HEK293 (cell line): ENCODE measurements at regions not wholly inside any gene's neighbourhood (a gene's known extent, or its start where the extent isn't known, plus 50 kb on each side); places are given as distances from the start of the nearest gene placed in this dataset.

ENCODE experiments used
- CTCF ChIA-PET: fragments of 350-600 bp; formaldehyde crosslinking; extraction: SDS; loops from one replicate; lab custom pipeline; 2021; ENCODE audit warnings: antibody characterized with exemption; lab: Yijun Ruan, JAX
- POLR2A ChIA-PET: fragments of 300-600 bp; formaldehyde crosslinking; extraction: SDS; loops from one replicate; lab custom pipeline; 2020; ENCODE audit warnings: antibody characterized with exemption, inconsistent platforms; lab: Yijun Ruan, JAX
- H3K27ac ChIP-seq: fragments of 200-500 bp; sonication (Bioruptor generic); 2 replicates; pipeline ENCODE4 v1.5.1; 2014; ENCODE audit warnings: low read depth, low read length, control low read depth, inconsistent platforms; ENCODE audit errors: extremely low read depth
- H3K36me3 ChIP-seq, 2 experiments: fragments of 200-500 bp in 1 of 2; sonication (Bioruptor generic) in 1 of 2; 1 replicate in 1 of 2; 2 replicates in 1 of 2; pipeline ENCODE4 v1.5.1; 2014 to 2017; ENCODE audit warnings: inconsistent platforms in 2 of 2, low read length in 2 of 2; ENCODE audit not compliant: control insufficient read depth in 2 of 2, insufficient read depth in 1 of 2
- H3K4me1 ChIP-seq: fragments of 200-500 bp; sonication (Bioruptor generic); 2 replicates; pipeline ENCODE4 v1.5.1; 2014; ENCODE audit warnings: mild to moderate bottlenecking, low read length, inconsistent platforms; ENCODE audit not compliant: control insufficient read depth, insufficient read depth
- H3K4me3 ChIP-seq: 2 replicates; pipeline ENCODE4 v1.5.1; 2011; ENCODE audit warnings: low read depth, mild to moderate bottlenecking, control low read depth, low read length, moderate library complexity
- H3K9me3 ChIP-seq: fragments of 200-500 bp; sonication (Bioruptor generic); 2 replicates; pipeline ENCODE4 v1.5.1; 2014; ENCODE audit warnings: low read depth, low read length, inconsistent platforms; ENCODE audit not compliant: control insufficient read depth, insufficient read depth
- HOXA7 ChIP-seq: sonication (generic); formaldehyde crosslinking; IDR thresholded peaks from 2 replicates; pipeline ENCODE4 v1.8.1; 2022; ENCODE audit warnings: missing genetic modification reagents, borderline replicate concordance
- INSM2 ChIP-seq: fragments of 450-650 bp; formaldehyde crosslinking; IDR thresholded peaks from 2 replicates; pipeline ENCODE4 v1.5.1; 2016; ENCODE audit warnings: missing biosample characterization, missing genetic modification characterization
- KLF9 ChIP-seq: fragments of 450-650 bp; formaldehyde crosslinking; IDR thresholded peaks from 2 replicates; pipeline ENCODE4 v1.5.1; 2016; ENCODE audit warnings: missing biosample characterization, missing genetic modification characterization, low read depth
- YY1 ChIP-seq: fragments of 450-650 bp; formaldehyde crosslinking; IDR thresholded peaks from 2 replicates; pipeline ENCODE4 v1.5.1; 2018; ENCODE audit warnings: missing biosample characterization, missing genetic modification characterization
- ZBTB6 ChIP-seq: fragments of 450-650 bp; formaldehyde crosslinking; IDR thresholded peaks from 2 replicates; pipeline ENCODE4 v1.5.1; 2017; ENCODE audit warnings: missing biosample characterization, missing genetic modification characterization
- ZNF133 ChIP-seq: fragments of 450-650 bp; formaldehyde crosslinking; IDR thresholded peaks from 2 replicates; pipeline ENCODE4 v1.5.1; 2016; ENCODE audit warnings: missing biosample characterization, missing genetic modification characterization
- ZNF169 ChIP-seq: fragments of 450-650 bp; formaldehyde crosslinking; IDR thresholded peaks from 2 replicates; pipeline ENCODE4 v1.5.1; 2016; ENCODE audit warnings: missing biosample characterization, missing genetic modification characterization
- ZNF394 ChIP-seq: fragments of 450-650 bp; formaldehyde crosslinking; IDR thresholded peaks from 2 replicates; pipeline ENCODE4 v1.5.1; 2016; ENCODE audit warnings: missing biosample characterization, missing genetic modification characterization, mild to moderate bottlenecking, moderate library complexity, borderline replicate concordance
- ZNF548 ChIP-seq: fragments of 450-650 bp; formaldehyde crosslinking; IDR thresholded peaks from 2 replicates; pipeline ENCODE4 v1.5.1; 2016; ENCODE audit warnings: missing biosample characterization, missing genetic modification characterization
- ZNF660 ChIP-seq: fragments of 450-650 bp; IDR thresholded peaks from 2 replicates; pipeline ENCODE4 v1.5.1; 2018; ENCODE audit warnings: missing biosample characterization, mild to moderate bottlenecking, missing genetic modification characterization
- ZNF664 ChIP-seq: fragments of 450-650 bp; formaldehyde crosslinking; IDR thresholded peaks from 2 replicates; pipeline ENCODE4 v1.5.1; 2016; ENCODE audit warnings: missing biosample characterization, missing genetic modification characterization
- ZNF830 ChIP-seq: fragments of 450-650 bp; IDR thresholded peaks from 2 replicates; pipeline ENCODE4 v1.5.0; 2018; ENCODE audit warnings: missing biosample characterization, missing genetic modification characterization, low read depth, mild to moderate bottlenecking, moderate library complexity
- TF ChIP-seq, protein P1 (sequence below): fragments of 450-650 bp; formaldehyde crosslinking; optimal IDR thresholded peaks from 2 replicates; pipeline ENCODE3; 2016; ENCODE audit warnings: missing biosample characterization, mild to moderate bottlenecking, missing genetic modification characterization
- TF ChIP-seq, protein P2 (sequence below): fragments of 450-650 bp; formaldehyde crosslinking; IDR thresholded peaks from 2 replicates; pipeline ENCODE4 v1.5.1; 2017; ENCODE audit warnings: missing biosample characterization, mild to moderate bottlenecking, missing genetic modification characterization, moderate library complexity
- TF ChIP-seq, protein P3 (sequence below): fragments of 450-650 bp; formaldehyde crosslinking; IDR thresholded peaks from 2 replicates; pipeline ENCODE4 v1.5.1; 2017; ENCODE audit warnings: missing biosample characterization, missing genetic modification characterization
- TF ChIP-seq, protein P4 (sequence below): fragments of 450-650 bp; formaldehyde crosslinking; IDR thresholded peaks from 2 replicates; pipeline ENCODE4 v1.5.1; 2016; ENCODE audit warnings: missing biosample characterization, missing genetic modification characterization, low read depth

GRCh38 chr9:105971986-105972385, 277.6 kb downstream of the TMEM38B start:
- CTCF ChIA-PET = no interaction called here
- POLR2A ChIA-PET = no interaction called here
- TF ChIP-seq, protein P1, sequence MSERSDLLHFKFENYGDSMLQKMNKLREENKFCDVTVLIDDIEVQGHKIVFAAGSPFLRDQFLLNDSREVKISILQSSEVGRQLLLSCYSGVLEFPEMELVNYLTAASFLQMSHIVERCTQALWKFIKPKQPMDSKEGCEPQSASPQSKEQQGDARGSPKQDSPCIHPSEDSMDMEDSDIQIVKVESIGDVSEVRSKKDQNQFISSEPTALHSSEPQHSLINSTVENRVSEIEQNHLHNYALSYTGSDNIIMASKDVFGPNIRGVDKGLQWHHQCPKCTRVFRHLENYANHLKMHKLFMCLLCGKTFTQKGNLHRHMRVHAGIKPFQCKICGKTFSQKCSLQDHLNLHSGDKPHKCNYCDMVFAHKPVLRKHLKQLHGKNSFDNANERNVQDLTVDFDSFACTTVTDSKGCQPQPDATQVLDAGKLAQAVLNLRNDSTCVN (tag by site-specific recombination) = no peak
- TF ChIP-seq ZBTB6 (no peak), ZNF664 (no peak)
- TF ChIP-seq, protein P2, sequence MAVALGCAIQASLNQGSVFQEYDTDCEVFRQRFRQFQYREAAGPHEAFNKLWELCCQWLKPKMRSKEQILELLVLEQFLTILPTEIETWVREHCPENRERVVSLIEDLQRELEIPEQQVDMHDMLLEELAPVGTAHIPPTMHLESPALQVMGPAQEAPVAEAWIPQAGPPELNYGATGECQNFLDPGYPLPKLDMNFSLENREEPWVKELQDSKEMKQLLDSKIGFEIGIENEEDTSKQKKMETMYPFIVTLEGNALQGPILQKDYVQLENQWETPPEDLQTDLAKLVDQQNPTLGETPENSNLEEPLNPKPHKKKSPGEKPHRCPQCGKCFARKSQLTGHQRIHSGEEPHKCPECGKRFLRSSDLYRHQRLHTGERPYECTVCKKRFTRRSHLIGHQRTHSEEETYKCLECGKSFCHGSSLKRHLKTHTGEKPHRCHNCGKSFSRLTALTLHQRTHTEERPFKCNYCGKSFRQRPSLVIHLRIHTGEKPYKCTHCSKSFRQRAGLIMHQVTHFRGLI = no peak
- TF ChIP-seq, protein P3, sequence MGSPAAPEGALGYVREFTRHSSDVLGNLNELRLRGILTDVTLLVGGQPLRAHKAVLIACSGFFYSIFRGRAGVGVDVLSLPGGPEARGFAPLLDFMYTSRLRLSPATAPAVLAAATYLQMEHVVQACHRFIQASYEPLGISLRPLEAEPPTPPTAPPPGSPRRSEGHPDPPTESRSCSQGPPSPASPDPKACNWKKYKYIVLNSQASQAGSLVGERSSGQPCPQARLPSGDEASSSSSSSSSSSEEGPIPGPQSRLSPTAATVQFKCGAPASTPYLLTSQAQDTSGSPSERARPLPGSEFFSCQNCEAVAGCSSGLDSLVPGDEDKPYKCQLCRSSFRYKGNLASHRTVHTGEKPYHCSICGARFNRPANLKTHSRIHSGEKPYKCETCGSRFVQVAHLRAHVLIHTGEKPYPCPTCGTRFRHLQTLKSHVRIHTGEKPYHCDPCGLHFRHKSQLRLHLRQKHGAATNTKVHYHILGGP (tag by site-specific recombination) = no peak
- H3K27ac ChIP-seq = no peak overlapping the region
- H3K4me3 ChIP-seq = no peak overlapping the region
- no peaks in the 10 kb centered on the region for H3K4me1 ChIP-seq
- H3K36me3 ChIP-seq = no peaks in the 10 kb centered on the region
- no peaks in the 10 kb centered on the region for H3K9me3 ChIP-seq

- ChIA-PET CTCF (interaction anchor here (0.8 to 1.1 kb wide), 2 partner anchors 69 to 257 kb away, joined by 4 read pairs; no protein-coding TSS in a partner anchor), POLR2A (no interaction called here)
- H3K9me3 ChIP-seq = no peaks in the 10 kb centered on the region
- H3K36me3 ChIP-seq = no peaks in the 10 kb centered on the region
- H3K4me1 ChIP-seq = no peaks in the 10 kb centered on the region
- H3K27ac ChIP-seq = no peak overlapping the region
- TF ChIP-seq YY1 (tag by site-specific recombination) (no peak), HOXA7 (CRISPR knock-in tag) (no peak), ZNF660 (no peak), ZNF169 (tag by site-specific recombination) (no peak), ZNF548 (no peak), INSM2 (tag by site-specific recombination) (no peak), ZNF830 (tag by site-specific recombination) (no peak), KLF9 (tag by site-specific recombination) (no peak), ZNF133 (tag by site-specific recombination) (no peak), ZNF394 (tag by site-specific recombination) (no peak)
- TF ChIP-seq, protein P4, sequence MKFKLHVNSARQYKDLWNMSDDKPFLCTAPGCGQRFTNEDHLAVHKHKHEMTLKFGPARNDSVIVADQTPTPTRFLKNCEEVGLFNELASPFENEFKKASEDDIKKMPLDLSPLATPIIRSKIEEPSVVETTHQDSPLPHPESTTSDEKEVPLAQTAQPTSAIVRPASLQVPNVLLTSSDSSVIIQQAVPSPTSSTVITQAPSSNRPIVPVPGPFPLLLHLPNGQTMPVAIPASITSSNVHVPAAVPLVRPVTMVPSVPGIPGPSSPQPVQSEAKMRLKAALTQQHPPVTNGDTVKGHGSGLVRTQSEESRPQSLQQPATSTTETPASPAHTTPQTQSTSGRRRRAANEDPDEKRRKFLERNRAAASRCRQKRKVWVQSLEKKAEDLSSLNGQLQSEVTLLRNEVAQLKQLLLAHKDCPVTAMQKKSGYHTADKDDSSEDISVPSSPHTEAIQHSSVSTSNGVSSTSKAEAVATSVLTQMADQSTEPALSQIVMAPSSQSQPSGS (tag by site-specific recombination) = no peak
- TF ChIP-seq, all 188 proteins: peak for 0
- no peak overlapping the region for H3K4me3 ChIP-seq
Measured at GRCh38 chr9:105972466-105973204, 278.3 kb downstream of the TMEM38B start.
